RWPE1 (cell line): ENCODE measurements at regions not wholly inside any gene's neighbourhood (a gene's known extent, or its start where the extent isn't known, plus 50 kb on each side); places are given as distances from the start of the nearest gene placed in this dataset.
A peak's percentile ranks its signal among the peaks of the same experiment; 100 is the strongest.

Experiments used
- CTCF ChIA-PET: fragments of 350-600 bp; sonication (Branson Sonifier 250); formaldehyde crosslinking; extraction: SDS; loops from one replicate; lab custom pipeline; 2021; lab: Yijun Ruan, JAX
- POLR2A ChIA-PET: fragments of 400-600 bp; formaldehyde crosslinking; extraction: SDS; loops from one replicate; lab custom pipeline; 2020; ENCODE audit warnings: antibody characterized with exemption; ENCODE audit not compliant: low non-redundant PET; lab: Yijun Ruan, JAX
- DNase-seq: peaks from one replicate; pipeline ENCODE4 v3.0.0; 2012; ENCODE audit warnings: low spot score
- H3K27ac ChIP-seq: fragments of 450-650 bp; 2 replicates; pipeline ENCODE4 v1.5.1; 2017
- TF ChIP-seq, protein P1 (sequence below): fragments of 450-650 bp; conservative IDR thresholded peaks from 2 replicates; pipeline ENCODE4 v1.5.1; 2017; ENCODE audit warnings: low read depth, mild to moderate bottlenecking

DNA sequence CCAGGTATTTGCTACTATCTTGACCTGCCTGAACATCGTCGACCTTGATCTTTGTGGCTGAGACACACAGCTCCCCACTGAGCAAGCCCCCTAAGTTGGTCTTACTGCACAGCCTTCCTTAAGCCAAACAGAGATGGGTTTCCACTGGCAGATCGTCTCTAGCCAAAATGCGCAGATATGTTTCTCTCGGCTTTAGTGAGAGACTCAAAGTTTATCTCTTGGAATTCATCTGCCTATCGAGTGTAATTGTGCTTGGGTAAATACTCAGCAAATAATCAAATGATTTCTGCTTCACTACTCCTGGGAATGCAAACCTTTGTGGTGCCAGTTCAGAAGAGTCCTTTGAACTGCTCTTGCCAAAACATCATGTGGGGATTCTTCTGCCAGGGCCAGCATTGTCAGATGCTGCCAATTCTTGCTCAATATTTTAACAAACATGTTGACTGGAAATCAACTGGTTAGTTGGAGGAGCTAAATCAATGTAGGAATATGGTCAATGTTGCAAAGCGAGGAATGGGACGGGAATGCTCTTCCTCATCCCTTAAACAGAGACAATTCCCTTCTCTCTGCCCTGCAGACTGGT is 141.2 kb upstream of the SLC28A3 start:
- H3K27ac ChIP-seq = no peak overlapping the region
- CTCF ChIA-PET = no interaction called here
- no peak for DNase-seq
- POLR2A ChIA-PET = no interaction called here
- TF ChIP-seq, protein P1, sequence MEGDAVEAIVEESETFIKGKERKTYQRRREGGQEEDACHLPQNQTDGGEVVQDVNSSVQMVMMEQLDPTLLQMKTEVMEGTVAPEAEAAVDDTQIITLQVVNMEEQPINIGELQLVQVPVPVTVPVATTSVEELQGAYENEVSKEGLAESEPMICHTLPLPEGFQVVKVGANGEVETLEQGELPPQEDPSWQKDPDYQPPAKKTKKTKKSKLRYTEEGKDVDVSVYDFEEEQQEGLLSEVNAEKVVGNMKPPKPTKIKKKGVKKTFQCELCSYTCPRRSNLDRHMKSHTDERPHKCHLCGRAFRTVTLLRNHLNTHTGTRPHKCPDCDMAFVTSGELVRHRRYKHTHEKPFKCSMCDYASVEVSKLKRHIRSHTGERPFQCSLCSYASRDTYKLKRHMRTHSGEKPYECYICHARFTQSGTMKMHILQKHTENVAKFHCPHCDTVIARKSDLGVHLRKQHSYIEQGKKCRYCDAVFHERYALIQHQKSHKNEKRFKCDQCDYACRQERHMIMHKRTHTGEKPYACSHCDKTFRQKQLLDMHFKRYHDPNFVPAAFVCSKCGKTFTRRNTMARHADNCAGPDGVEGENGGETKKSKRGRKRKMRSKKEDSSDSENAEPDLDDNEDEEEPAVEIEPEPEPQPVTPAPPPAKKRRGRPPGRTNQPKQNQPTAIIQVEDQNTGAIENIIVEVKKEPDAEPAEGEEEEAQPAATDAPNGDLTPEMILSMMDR = no peak

DNA sequence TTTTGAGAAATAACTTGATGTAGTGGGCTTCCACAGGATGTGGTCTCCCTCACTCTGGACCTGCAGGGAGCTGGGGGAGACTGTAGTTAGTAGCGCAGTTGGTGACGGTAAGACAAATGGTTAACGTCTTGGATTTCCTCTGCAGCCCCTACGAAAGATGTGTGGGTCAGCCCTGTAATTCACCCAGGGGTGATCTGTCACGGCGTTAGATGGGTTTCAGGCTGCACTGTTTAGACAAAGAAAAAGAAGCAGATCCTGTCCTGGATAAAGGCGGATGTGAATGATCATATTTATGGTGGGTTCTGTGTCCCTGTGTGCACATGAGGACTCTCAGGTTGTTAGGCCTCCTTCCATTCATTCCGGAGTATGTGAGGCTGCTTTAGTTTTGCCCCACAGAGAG is 142.0 kb upstream of the SLC28A3 start:
- CTCF ChIA-PET = no interaction called here
- POLR2A ChIA-PET = no interaction called here
- TF ChIP-seq, protein P1 = no peak
- H3K27ac ChIP-seq = no peak overlapping the region
- no peak for DNase-seq

DNA sequence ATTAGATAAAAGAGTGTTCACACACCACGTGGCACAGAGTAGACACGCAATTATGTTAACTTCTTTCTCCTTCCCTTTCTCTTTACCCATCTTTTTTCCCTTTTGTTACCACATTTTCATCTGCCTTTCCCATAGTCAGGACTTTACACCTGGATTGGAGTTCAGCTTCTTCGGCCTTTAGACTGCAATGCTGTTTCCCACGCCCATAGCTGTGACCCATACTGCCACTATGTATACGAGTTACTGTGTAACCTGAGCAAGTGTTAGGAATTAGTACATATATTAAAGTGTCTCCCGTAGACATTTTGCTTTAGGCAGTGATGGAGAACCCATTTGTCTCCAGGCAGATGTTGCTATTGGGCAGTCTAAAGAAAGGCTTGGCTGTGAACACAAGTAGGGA is 143.6 kb upstream of the SLC28A3 start:
- DNase-seq = no peak
- TF ChIP-seq, protein P1 = no peak
- ChIA-PET CTCF (no interaction called here), POLR2A (no interaction called here)
- no peak overlapping the region for H3K27ac ChIP-seq

DNA sequence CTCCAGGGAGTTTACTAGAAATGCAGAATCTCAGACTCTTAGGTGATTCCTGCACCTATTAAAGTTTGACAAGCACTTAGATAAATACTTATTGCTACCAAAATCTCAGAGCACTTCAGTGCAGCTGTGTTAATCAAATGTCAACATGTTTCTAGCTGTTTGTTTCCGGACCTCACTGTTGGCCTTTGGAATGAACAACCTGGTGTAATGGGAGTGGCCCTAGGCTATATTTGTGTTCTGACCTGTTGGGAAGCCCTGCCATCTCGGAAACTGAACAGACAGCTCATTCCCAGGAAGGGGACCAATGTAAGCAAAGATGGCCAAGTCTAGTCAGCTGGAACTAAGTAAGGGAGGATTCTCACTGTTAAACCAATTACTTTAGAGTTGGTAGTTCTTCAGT is 145.0 kb upstream of the SLC28A3 start:
- no peak overlapping the region for H3K27ac ChIP-seq
- CTCF ChIA-PET = interaction anchor here (0.6 to 1.2 kb wide), 2 partner anchors 89 to 191 kb away, joined by 3 to 4 read pairs; no protein-coding TSS in a partner anchor
- peak; percentile 56 for DNase-seq
- TF ChIP-seq, protein P1 = no peak
- POLR2A ChIA-PET = no interaction called here

DNA sequence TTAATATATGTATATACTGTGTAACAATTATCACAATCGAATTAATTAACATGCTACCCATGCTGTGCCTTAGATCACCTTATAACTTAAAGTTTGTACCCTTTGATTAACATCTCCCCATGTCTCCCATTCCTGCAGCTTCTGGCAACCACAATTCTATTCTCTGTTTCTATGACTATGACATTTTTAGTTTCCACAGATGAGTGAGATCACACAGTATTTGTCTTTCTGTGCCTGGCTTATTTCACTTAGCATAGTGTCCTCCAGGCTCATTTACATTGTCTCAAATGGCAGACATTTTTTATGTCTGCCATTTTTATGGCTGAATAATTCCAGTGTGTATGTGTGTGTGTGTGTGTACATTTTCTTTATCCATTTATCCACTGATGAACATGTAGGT is 146.1 kb upstream of the SLC28A3 start:
- TF ChIP-seq, protein P1 = no peak
- no peak overlapping the region for H3K27ac ChIP-seq
- ChIA-PET POLR2A (no interaction called here), CTCF (interaction anchor here (0.7 kb wide), 1 partner anchor 10 kb away, joined by 3 read pairs; no protein-coding TSS in a partner anchor)
- no peak for DNase-seq

DNA sequence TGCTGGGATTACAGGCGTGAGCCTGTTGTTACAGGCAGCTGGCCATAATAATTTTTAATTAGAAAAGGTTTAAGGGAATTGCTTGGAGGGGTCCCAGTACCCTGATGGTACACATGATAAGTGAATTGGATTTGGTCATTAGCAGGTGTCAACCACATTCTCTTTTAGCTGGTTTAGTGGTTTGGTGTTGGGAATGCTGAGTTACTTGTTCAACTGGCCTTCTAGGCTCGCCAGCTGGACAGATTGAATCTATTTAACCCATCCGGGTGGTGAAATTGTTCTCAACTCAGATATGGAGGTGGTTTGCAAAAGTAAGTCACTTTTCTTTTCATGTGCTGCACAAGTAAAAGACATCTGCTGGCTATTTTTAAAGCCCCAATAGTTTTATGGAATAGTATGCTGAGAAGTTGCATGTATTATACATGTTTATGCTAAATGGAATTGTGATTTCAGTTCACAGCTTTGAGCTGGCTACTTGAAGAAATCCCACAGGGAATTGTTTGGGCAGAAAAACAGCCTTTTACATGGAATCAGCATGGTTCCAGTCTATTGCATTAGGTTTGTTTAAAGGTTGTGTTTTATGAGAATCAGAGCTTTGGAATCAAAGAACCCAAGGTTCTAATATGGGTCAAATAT is 149.8 kb upstream of the SLC28A3 start:
- TF ChIP-seq, protein P1 = no peak
- DNase-seq = no peak
- CTCF ChIA-PET = no interaction called here
- POLR2A ChIA-PET = no interaction called here
- no peak overlapping the region for H3K27ac ChIP-seq
